Bone marrow (tissue), 2 donors: ENCODE measurements at regions not wholly inside any gene's neighbourhood (a gene's known extent, or its start where the extent isn't known, plus 50 kb on each side); places are given as distances from the start of the nearest gene placed in this dataset.

Experiments
- DNase-seq, 2 donors: peaks; one replicate each; lab custom pipeline; 2025; lab: John Stamatoyannopoulos, UW

DNA sequence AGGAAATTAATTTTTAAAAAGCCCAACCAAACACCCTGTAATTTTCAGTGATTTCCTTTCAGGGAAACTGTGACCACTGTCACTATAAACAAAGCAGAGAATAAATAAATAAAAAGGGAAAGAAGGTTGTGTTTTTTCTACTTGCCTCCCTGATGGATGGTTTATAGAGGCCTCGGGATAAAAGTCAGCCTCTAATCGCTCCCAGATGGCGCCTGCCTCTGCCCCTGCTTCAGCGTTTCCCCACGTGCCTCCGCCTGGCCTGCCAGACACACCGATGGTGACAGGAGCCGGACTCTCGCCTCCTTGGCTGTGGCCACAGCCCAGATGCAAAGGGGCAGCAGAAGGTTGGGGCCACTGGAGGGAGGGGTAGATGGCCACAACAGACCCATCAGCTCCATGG is 327.7 kb downstream of the CDC5L start:
- DNase-seq = no peak

DNA sequence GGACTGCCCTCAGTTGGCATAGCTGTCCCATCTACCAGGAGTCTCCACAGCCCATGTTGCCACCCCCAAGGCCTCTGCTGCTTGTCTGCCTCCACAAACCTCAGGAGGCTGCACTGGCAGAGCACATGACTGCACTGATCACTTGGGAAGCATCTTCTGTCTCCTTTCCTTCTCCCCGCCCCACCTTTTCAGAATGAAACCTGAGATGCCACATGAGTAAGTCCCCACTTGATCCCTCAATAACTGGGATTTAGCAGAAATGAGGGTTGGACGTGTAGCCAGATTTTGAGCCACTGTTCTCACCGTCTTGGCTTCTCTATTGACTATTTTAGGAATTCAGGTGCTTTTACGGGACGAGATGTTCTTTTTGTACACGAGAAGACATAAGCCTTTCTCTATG is 328.4 kb downstream of the CDC5L start:
- DNase-seq = no peak

- no peak for DNase-seq
Measured at GRCh38 chr6:44717431-44717830, 329.9 kb downstream of the CDC5L start.

DNA sequence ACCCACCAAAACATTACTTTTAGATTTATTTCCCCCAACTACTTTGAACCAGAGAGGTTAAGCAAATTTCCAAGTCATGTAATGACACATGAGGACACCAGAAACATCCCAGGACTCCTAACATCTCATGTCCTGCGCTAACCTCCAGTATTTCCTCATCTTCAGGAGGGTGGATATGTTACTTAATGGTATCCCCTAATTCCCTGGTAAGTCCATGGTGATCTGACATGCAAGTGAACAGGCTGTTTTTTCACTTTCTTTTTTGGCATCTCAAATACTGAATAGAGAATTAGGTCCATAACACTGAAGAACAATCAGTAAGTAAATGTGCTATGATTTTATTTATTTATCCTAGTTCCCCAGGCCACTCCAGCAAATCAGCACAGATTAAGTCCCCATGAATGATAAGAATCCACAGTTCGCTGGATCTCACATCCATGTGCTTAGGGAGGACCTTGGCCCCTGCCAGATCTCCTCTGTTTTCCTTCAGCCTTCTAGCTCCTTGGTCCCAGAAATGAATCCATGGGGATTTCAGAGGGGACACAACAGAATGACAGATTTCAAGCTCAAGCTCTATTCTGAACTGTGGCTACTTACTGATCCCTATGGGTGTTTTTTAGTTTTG is 334.6 kb downstream of the CDC5L start:
- DNase-seq = no peak

DNA sequence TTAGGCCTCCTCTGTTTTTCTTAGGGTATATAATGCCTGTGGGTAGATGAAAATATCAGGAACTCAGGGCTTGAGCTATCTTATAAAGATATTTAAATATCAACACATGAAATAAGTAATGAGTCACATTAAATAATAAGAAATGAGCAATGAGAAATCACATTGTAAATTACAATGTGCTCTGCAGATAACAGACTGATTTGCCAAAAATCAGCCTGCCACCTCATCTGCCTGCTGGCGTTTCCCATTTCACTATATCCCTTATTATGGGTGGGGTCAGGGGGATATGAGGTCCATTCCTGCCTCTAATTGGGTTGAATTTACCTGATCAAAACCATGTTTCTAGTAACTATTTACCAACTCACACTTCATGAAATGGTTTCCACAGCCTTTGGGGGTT is 335.2 kb downstream of the CDC5L start:
- no peak for DNase-seq

DNA sequence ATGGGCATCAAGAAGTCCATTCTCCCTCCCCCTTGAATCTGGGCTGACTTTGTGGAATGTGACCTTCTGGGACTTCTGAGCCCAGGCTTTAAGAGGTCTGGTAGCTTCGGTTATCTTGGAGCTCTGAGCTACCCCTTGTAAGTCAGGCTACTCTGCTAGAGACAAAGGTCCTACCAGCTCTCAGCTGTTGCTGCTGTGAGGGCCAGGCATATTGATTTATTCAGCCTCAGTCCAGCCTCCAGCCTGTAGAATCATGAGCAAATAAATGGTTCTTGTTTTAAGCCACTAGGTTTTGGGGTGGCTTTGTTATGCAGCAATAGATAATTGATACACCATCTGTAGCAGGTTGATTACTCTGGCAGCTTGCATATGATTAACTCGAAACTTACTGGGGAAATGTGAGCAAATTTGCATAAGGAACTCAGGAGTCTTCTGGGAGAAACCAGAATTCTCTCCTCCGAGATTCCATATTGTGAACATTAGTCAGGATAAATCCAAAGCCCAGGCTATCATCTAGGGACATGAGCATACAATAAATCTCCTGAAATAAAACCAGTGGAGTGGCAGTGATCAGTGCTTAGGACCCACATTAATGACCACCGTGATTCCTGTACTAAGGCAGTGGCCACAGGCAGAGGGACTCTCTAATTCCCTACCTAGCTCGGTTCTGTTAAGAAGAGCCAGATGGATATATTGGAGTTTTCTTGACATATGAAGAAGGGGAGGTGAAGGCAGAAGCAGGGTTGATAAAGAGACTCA is 336.1 kb downstream of the CDC5L start:
- no peak for DNase-seq

DNA sequence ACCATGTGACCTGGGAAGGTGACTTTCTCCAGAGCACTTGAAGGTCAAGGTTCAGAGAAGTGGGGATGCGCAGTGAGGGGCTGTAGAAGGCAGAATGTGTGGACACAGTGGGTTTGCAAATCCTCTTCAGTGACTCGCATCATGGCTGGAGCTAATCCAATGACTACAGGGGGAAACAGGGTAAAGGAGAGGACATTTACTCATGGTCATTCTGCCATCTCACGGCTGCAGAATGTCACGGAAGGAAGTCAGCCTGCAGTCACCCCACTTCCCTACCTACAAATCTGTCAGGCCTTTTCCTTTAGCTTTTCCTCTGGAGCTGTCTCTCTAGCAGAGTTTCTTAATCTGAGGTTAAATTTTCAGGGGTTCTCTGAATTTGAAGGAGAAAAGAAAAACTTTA is 337.6 kb downstream of the CDC5L start:
- DNase-seq = no peak

DNA sequence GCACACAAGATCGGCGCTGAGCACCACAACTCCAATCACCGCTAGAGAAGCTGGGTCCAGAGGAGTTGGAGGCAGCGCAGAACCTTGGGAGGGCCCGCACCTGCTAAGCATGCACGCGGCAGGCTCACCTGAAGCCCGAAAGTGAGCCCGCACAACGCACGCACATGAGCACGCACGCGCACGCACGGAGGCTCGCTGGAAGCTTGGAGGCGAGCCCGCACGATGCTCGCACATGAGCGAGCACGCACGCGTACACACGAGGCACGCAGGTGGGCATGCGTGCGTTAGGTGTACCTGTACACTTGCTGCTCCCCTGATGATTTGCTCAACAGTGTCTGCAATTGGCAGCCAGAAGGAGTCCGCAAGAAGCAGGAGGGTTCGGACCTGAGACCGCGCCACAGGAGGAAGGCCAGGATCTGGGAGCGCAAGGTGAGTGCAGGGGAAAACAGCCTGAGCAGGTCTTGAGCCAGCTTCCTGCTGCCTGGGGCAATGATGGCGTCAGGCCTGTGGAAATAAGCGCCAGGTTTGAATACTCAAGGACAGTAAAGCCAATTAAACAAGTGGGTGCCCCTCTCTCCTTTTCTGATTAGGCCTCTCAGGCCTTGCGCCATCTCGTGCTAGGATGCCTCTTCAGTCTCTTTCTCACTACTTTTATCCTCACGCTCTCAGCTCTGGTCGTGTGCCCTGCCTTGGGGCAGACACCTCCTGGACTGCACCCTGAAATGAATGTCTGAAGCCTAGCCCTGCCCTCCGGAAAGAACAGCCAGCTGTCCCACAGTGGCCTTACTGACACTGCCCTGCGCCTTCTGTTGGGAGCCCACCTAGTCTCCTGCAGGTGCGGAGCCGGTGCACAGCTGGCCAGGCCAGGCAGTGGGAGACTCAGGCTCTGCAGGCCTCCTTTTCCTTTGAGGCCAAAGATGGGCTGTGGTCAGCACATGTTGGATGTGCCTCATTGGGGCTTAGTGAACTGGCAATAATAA is 340.4 kb downstream of the CDC5L start:
- DNase-seq = no peak

DNA sequence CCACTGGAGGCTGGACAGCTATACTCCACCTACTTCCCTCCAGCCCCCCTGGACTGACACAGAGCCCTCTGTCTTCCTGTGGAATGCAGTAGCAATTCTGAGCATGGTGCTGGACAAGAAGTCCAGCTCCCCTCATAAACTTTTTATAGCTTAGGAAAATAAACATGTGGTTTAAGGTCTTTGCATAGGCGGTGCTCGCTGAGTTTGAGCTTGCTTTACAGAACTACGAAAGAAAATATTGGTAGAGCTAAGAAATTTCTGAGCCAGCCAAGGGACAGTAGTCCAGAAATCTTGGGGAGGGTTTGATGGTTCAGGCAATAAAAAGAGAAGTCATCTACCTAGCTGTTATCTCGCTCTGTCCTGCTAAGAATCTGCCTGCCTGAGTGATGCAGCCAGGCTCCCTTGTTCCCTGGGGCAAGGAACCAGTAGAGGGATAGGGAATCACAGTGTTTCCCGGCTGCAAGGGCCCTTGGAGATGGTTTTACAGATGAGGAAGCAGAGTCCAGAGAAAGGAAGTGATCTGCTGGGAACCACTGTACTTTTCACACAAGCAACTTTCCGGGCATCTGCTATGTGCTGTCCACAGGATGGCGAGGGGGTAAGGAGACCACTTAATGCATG is 343.4 kb downstream of the CDC5L start:
- no peak for DNase-seq

- DNase-seq = no peak
Measured at GRCh38 chr6:44731485-44732095, 344.1 kb downstream of the CDC5L start.

DNA sequence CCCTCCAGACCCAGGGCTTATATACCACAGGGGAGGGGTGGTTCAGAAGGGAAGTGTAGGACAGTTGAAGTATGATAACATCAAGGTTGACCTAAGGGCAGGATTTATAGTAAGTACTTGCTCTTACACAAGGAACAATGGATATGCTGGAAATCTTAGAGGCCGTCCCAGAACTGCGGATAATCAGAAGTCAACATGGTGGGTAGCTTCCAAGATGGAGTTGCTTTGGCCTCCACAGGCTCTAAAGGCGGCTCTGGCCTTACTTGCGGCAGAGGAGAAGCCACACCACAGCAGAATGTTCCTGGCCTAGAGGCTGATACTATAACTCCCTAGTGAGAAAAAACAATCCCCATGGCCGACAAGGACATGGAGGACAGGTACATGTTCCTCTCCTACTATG is 344.7 kb downstream of the CDC5L start:
- DNase-seq = no peak

GRCh38 chr6:44733126-44733525 is 345.6 kb downstream of the CDC5L start:
- DNase-seq = no peak

- DNase-seq = no peak
Measured at GRCh38 chr6:44733868-44734267, 346.4 kb downstream of the CDC5L start.

DNA sequence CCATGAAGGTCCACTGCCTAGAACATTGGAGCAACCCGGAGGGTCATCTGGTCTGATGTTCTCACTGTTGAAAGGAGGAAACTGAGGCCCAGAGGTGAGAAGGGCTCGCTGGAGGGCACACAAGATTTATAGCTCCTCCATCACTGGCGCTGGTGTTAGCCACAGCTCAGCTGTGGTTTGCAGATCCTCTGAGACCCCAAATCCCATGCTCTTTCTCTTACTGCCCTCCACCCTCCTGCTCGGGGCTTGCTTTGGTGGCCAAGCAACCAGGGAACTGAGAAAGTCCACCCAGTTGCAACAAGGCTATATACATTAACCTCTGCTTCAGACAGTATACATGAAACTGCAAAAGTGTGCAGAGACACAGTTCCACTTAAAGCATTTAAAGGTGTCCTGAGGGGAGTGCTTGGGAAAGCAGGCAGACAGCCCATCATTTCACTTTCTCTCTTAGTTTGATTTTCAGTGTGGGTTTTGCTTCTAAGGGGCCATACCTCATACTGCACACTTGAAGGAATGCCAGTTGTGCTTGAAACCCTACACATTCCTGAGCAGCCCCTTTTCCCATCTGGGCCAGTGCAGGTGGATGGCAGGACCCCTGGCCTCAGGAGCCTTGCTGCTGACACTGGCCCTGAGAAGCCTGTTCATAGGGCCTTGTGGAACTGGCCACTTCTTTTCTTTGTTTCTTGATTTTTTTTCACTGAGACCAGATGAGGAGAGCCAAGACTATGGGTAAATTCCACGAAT is 347.6 kb downstream of the CDC5L start:
- no peak for DNase-seq

DNA sequence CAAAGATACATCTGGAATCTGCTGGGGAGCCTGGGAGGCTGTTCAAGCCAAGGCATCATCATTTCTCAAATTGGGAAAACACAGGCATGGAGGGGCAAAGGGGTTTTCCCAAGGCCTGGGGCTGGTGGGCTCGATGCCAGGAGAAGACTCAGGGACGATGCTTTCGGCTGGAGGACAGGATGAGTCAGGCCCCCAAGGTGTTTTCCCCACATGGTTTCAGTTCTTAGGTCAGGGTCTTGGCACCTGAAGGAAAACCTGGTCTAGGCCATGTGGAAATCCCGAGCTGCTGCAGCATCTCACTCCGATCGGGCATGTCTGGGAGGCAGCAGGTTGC is 348.1 kb downstream of the CDC5L start:
- no peak for DNase-seq

- DNase-seq = no peak
Measured at GRCh38 chr6:44737341-44737740, 349.8 kb downstream of the CDC5L start.

DNA sequence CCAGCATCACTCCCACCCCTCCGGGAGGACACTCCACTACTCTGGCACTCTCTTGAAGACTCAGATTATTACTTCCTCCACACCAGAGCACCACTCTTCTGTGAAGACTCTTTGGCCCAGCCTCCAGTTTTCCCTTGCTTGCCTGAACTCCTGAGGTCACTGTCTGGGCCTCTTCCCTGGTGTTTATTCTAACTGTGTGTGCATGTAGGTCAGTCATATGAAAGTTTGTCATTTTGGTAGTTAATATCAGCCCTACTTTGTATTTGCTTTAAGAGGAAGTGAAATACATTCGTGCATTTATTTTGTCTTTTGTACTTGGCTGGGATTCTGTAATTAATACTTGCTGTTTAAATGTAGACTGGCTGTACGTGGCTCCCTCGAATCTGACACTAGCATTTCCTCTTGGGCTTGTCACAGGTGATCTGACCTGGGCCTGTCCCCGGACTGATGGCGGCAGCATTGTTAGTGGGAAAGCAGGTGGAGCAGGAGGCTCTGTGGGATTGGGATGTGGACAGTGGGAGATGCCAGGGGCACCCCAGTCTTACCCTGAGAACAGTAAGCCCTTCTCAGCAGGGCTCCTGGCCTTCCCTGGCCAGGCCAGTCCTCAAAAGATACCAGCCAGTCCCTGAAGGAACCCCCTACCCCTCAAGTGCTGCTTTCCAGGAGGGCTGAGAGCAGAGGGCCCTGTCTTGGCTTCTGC is 350.5 kb downstream of the CDC5L start:
- no peak for DNase-seq

- no peak for DNase-seq
Measured at GRCh38 chr6:44738601-44739146, 351.2 kb downstream of the CDC5L start.

GRCh38 chr6:44739181-44739580 is 351.7 kb downstream of the CDC5L start:
- DNase-seq = no peak

DNA sequence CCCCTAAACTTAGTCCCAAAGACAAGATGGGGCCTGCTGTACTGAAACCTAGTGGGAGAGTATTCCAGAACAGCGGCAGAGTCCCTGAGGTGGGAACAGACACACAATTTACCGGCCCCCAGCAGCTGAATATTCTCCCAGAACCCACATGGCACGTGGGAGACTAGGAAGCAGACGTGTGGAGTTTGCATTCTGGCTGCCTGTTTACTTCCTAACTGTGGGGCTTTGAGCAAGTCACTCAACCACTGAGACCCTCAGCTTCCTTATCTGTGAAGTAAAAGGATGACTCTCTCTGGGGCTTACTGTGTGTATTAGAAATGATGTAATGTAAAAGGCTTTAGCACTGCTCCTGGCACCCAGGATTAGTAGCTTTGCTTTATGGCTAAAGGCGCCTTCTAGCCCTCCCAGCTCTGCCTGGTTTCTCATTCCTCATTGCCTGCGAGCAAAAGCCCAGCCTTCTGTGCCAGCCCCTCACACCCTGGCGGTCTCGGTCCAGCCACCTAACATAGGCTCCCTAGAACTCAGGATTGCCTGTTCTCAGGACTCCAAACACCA is 353.1 kb downstream of the CDC5L start:
- no peak for DNase-seq
